Activated T-helper 9 cell treated with anti-CD3 and anti-CD28 coated beads, Interleukin-2, amount 50 U/mL, for 16 hours (primary cell): ENCODE measurements at regions not wholly inside any gene's neighbourhood (a gene's known extent, or its start where the extent isn't known, plus 50 kb on each side); places are given as distances from the start of the nearest gene placed in this dataset.

ENCODE experiments used
- DNase-seq: peaks from one replicate; pipeline ENCODE4 v3.0.0-alpha.2; 2020; ENCODE audit warnings: low read depth

DNA sequence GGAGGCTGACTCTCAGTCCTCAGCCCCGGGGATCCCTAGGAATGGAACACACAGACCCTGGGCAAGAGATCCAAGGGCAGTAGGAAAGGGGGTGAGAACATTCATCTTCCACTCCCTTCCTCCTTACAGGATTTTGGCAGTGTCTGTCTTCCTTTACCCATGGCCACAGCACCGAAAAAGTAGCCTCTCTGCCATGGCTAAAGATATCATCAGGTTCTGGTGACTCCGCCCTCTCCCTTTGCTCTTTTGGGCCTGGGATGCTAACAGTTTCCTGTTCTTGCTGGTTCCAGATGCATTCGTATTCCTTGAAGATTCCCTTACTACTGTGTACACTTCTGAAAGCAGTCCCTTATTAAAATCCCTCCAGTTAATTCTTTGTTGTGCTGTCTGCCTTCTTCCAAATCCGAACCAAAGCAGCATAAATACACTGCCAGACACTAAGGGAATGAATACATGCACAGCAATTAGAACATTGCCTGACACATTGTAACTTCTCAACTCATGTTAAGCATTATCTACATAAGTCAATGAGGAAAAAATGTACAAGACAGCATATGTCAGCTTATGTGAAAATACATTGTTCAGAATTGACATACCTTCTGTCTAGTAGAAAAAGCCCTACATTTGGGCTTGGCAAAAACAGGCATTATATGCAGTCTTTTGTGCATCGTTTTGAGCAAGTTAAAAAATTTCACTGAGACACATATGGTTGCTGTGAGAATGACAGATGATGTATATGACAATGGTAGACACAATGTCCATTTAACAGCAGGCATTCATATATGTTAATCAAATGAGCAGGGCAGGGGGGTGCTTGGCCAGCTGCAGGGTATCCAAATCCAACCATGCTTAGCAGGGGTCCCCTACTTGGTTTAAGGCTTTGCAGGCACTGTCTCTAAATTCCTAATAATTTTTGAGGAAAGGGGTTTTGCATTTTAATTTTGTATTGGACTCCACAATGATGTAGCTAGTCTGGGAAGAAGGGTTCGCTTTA, 58.8 kb upstream of the RAI14 start:
- no peak for DNase-seq

- DNase-seq = no peak
Measured at GRCh38 chr5:34598177-34598794, 57.8 kb upstream of the RAI14 start.

DNA sequence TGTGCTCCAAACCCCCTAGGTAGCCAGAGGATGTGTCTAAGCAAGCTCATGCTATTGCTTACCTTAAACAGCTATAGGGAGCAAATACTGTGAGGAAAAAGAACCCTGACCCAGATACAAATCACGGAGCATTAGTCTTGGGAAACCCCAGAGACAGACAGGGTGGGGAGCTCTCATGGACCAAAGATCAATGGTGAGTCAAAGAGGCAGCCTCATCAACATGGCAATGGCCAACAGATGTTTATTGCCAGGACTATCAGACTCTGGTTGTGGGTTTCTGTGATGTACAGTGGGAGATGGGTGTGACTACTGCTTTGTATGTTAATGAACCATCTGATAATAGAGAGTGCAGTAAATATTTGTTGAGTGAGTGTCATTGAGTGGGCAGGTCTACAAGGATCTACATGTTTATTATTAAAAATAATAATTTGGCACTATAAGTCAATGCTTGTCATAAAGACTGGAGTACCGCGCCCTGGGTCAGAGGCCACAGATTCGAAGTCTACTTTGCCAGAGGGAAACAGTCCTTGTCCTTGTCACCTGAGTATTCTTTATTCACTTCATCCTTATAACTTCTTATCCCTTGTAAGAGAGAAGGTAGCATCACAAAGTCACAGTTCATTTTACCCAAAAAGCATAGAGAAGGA, 56.5 kb upstream of the RAI14 start:
- no peak for DNase-seq

DNA sequence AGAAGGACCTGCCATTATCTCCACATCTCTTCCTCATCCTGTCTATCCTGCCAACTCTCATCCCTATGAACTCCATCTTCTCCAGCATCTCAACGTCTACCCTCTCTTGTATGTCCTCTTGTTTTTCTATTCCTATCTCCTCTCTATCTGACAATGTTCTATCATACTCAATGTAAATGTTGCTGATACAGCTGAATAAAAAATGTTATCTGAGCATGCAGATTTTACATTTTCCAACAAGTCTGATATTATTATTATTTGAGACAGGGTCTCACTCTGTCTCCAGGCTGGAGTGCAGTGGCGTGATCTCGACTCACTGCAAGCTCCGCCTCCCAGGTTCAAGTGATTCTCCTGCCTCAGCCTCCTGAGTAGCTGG, 56.0 kb upstream of the RAI14 start:
- DNase-seq = no peak

DNA sequence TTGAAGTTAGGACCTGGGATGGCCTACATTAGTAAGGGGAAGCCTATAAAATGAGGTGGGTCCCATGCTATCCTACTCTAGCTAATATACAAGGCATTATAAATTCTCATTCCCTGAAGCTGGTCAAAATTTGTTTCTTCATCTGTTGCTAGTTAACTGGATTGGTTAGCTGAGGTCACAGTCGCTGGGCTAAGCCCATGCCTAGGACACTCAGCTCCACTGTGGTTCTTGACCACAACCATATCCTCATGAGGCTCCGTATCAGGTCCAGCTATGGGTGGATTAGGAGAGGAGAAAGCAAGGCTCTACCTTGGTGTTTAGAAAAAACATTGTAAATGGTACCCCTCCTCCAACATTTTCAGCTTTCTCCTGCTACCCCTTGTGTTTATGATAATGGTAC, 52.8 kb upstream of the RAI14 start:
- DNase-seq = no peak

- DNase-seq = no peak
Measured at GRCh38 chr5:34604119-34604675, 51.9 kb upstream of the RAI14 start.

DNA sequence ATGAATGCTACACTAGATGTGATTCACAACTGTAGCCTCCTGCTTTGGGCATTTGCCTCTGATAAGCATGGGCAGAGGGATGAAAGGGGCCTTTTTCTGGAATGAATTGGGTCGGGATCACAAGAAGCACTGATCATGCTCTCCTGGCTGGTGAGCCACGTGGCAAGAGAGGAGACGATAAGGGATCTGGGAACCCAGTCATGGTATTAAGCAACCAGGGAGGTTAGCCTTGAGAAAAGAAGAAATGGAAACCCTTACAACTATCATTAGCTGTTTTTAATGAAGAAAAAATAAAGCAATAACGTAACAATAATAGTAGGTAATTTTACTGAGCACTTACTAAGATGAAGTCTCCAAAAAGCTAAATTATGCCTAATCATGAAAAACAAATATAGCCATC, 50.0 kb upstream of the RAI14 start:
- DNase-seq = no peak
